Gastrocnemius medialis (tissue), 4 donors: ENCODE measurements at regions not wholly inside any gene's neighbourhood (a gene's known extent, or its start where the extent isn't known, plus 50 kb on each side); places are given as distances from the start of the nearest gene placed in this dataset.

ENCODE experiments used
- CTCF ChIP-seq, 5 experiments: fragments of 450-650 bp in 3 of 5; fragments of 200-600 bp in 2 of 5; sonication (generic) in 2 of 5; IDR thresholded peaks in 4 of 5; conservative IDR thresholded peaks in 1 of 5; 1 replicate in 4 of 5; 2 replicates in 1 of 5; pipeline ENCODE4 v1.5.1; 2016 to 2019; ENCODE audit warnings: antibody characterized with exemption in 5 of 5, mild to moderate bottlenecking in 3 of 5, moderate library complexity in 3 of 5
- POLR2A ChIP-seq, 2 donors: fragments of 450-650 bp; IDR thresholded peaks; one replicate each; pipeline ENCODE4 v1.6.1; 2017; ENCODE audit warnings: antibody characterized with exemption in 2 of 2, mild to moderate bottlenecking in 2 of 2, moderate library complexity in 2 of 2

DNA sequence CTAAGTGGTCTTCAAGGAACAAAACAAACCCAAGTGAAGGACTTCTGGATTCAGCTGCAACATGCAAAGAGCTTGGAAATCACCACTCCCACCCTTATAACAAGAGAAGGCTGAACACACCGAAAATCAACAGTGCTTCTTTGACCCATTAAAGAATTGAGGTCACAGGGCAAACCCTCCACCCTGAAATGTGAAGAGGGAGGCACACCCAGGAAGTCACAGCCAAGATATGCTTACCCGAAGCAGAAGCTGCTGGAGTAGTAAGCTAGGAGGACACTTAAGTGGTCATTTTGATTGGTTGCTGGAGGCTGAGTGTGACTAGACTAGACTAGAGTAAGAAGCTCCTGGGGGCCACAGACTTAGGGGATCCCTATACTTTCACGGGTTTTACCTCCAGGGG, 188.2 kb upstream of the SSTR4 start:
- TF ChIP-seq POLR2A (IDR thresholded peaks at IDR 0.05) (no peak), CTCF (IDR thresholded peaks at IDR 0.05 in 4 of 5, conservative IDR thresholded peaks at IDR 0.05 in 1 of 5) (no peak)
